SH-SY5Y (cell line): ENCODE measurements at regions not wholly inside any gene's neighbourhood (a gene's known extent, or its start where the extent isn't known, plus 50 kb on each side); places are given as distances from the start of the nearest gene placed in this dataset.

Source experiments
- GATA2 ChIP-seq: IDR thresholded peaks from 2 replicates; pipeline ENCODE4 v1.6.1; 2011; ENCODE audit warnings: mild to moderate bottlenecking, low read depth, low read length
- GATA3 ChIP-seq: IDR thresholded peaks from 2 replicates; pipeline ENCODE4 v1.6.1; 2011; ENCODE audit warnings: low read depth, mild to moderate bottlenecking, low read length, moderate library complexity

- TF ChIP-seq GATA2 (peak; percentile 96), GATA3 (peak; percentile 73; the same call in 1 of the 2 replicates)
Observed at GRCh38 chr4:18318682-18319388, 297.3 kb upstream of the LCORL start.

GRCh38 chr4:18314731-18315130 is 293.2 kb upstream of the LCORL start:
- TF ChIP-seq GATA2 (peak; percentile 51), GATA3 (no peak)

- TF ChIP-seq GATA2 (no peak), GATA3 (no peak)
Observed at GRCh38 chr4:18297684-18298083, 276.1 kb upstream of the LCORL start.

GRCh38 chr4:18296411-18296810 is 274.9 kb upstream of the LCORL start:
- TF ChIP-seq GATA3: no peak
- TF ChIP-seq GATA2: no peak

GRCh38 chr4:18294846-18295245 is 273.3 kb upstream of the LCORL start:
- TF ChIP-seq GATA3 (no peak), GATA2 (no peak)

- TF ChIP-seq GATA2: no peak
- TF ChIP-seq GATA3: no peak
Observed at GRCh38 chr4:18294021-18294420, 272.5 kb upstream of the LCORL start.

GRCh38 chr4:18292411-18292810 is 270.9 kb upstream of the LCORL start:
- TF ChIP-seq GATA2 (no peak), GATA3 (no peak)

- no peak for TF ChIP-seq GATA2
- TF ChIP-seq GATA3: no peak
Observed at GRCh38 chr4:18291981-18292380, 270.4 kb upstream of the LCORL start.

- TF ChIP-seq GATA2 (no peak), GATA3 (no peak)
Observed at GRCh38 chr4:18291256-18291655, 269.7 kb upstream of the LCORL start.

- no peak for TF ChIP-seq GATA3
- TF ChIP-seq GATA2: no peak
Observed at GRCh38 chr4:18285357-18285756, 263.8 kb upstream of the LCORL start.

GRCh38 chr4:18278244-18278643 is 256.7 kb upstream of the LCORL start:
- TF ChIP-seq GATA2 (no peak), GATA3 (no peak)

- TF ChIP-seq GATA3: no peak
- TF ChIP-seq GATA2: no peak
Observed at GRCh38 chr4:18262832-18263231, 241.3 kb upstream of the LCORL start.

GRCh38 chr4:18252052-18252451 is 230.5 kb upstream of the LCORL start:
- TF ChIP-seq GATA2 (no peak), GATA3 (no peak)

GRCh38 chr4:18250564-18250963 is 229.0 kb upstream of the LCORL start:
- no peak for TF ChIP-seq GATA2
- TF ChIP-seq GATA3: no peak

- no peak for TF ChIP-seq GATA3
- TF ChIP-seq GATA2: no peak
Observed at GRCh38 chr4:18248611-18249010, 227.1 kb upstream of the LCORL start.

GRCh38 chr4:18247189-18247588 is 225.6 kb upstream of the LCORL start:
- TF ChIP-seq GATA3 (no peak), GATA2 (no peak)
